HCT116 (cell line): ENCODE measurements at regions not wholly inside any gene's neighbourhood (a gene's known extent, or its start where the extent isn't known, plus 50 kb on each side); places are given as distances from the start of the nearest gene placed in this dataset.

ENCODE experiments used
- ATAC-seq: fragments of 200-7000 bp; cut with Tn5 transposase; 2 replicates; pipeline ENCODE4 v1.9.1; 2020; ENCODE audit warnings: mild to moderate bottlenecking, moderate library complexity
- BruUV-seq: library from RNA; stranded (reverse); fragments of 400-500 nt; replicated peaks from 2 replicates; lab custom pipeline; 2021; lab: Mats Ljungman, UMichigan
- CTCF ChIA-PET: fragments of 300-600 bp; sonication (Branson Sonifier 250); formaldehyde crosslinking; loops from one replicate; lab custom pipeline; 2021; ENCODE audit warnings: antibody characterized with exemption; lab: Charles Lee
- POLR2A ChIA-PET: fragments of 300-600, 350-600 bp; sonication (Branson Sonifier 250); formaldehyde crosslinking; loops from one replicate; lab custom pipeline; 2021; ENCODE audit warnings: antibody characterized with exemption; lab: Charles Lee
- RAD21 ChIA-PET, 2 experiments: fragments of 300-600 bp; sonication (Branson Sonifier 250); formaldehyde crosslinking; loops; one replicate each; lab custom pipeline; 2023; ENCODE audit warnings: low total read pairs in 2 of 2; ENCODE audit not compliant: uncharacterized antibody in 2 of 2, unreplicated experiment in 2 of 2, low non-redundant PET in 1 of 2; lab: Charles Lee
- DNase-seq: peaks from one replicate; pipeline ENCODE4 v3.0.0-alpha.2; 2010; ENCODE audit warnings: low read depth, low spot score
- H2AFZ ChIP-seq: fragments of 200-600 bp; shearing (Covaris generic), sonication (generic); 2 replicates; pipeline ENCODE4 v1.6.1; 2017; ENCODE audit warnings: low read depth, mixed run types, mixed read lengths, antibody characterized with exemption, low read length; ENCODE audit not compliant: poor library complexity, severe bottlenecking
- H3K27ac ChIP-seq: 2 replicates; pipeline ENCODE4 v1.5.1; 2012; ENCODE audit warnings: low read depth, low read length
- H3K27me3 ChIP-seq: fragments of 200-600 bp; sonication (generic); 2 replicates; pipeline ENCODE4 v1.6.1; 2016; ENCODE audit warnings: mixed run types, low read length, mixed read lengths; ENCODE audit not compliant: insufficient read depth
- H3K36me3 ChIP-seq, 2 experiments: fragments of 200-500 bp in 1 of 2; fragments of 200-600 bp in 1 of 2; sonication (Bioruptor generic) in 1 of 2; sonication (generic) in 1 of 2; 2 replicates each; pipeline versions ENCODE4 v1.5.1 to v1.6.1; 2014 to 2016; ENCODE audit warnings: low read length in 2 of 2, inconsistent platforms in 1 of 2, mixed read lengths in 1 of 2, mixed run types in 1 of 2; ENCODE audit not compliant: insufficient read depth in 2 of 2, control insufficient read depth in 1 of 2
- H3K4me1 ChIP-seq, 2 experiments: fragments of 200-600 bp in 1 of 2; sonication (generic) in 1 of 2; 2 replicates each; pipeline versions ENCODE4 v1.5.1 to v1.6.1; 2012 to 2017; ENCODE audit warnings: low read length in 2 of 2, inconsistent platforms in 1 of 2, mild to moderate bottlenecking in 1 of 2, mixed read lengths in 1 of 2, mixed run types in 1 of 2, moderate library complexity in 1 of 2; ENCODE audit not compliant: insufficient read depth in 2 of 2, control insufficient read depth in 1 of 2
- H3K4me2 ChIP-seq: fragments of 200-600 bp; sonication (generic); 2 replicates; pipeline ENCODE4 v1.6.1; 2017; ENCODE audit warnings: mixed run types, low read length, mixed read lengths
- H3K4me3 ChIP-seq, 2 experiments: fragments of 200-600 bp in 1 of 2; sonication (generic) in 1 of 2; replicated peaks in 1 of 2; 2 replicates each; pipeline ENCODE4 v1.5.1; 2011 to 2016; ENCODE audit warnings: low read length in 2 of 2, control low read depth in 1 of 2, low read depth in 1 of 2, mild to moderate bottlenecking in 1 of 2, mixed read lengths in 1 of 2, mixed run types in 1 of 2
- H3K79me2 ChIP-seq: fragments of 200-600 bp; sonication (generic); 2 replicates; pipeline ENCODE4 v1.6.1; 2017; ENCODE audit warnings: mild to moderate bottlenecking, mixed run types, low read length, moderate library complexity, mixed read lengths; ENCODE audit not compliant: insufficient read depth
- H3K9ac ChIP-seq: fragments of 200-600 bp; sonication (generic); 2 replicates; pipeline ENCODE4 v1.6.1; 2016; ENCODE audit warnings: low read length, mixed read lengths
- H3K9me2 ChIP-seq: fragments of 200-600 bp; sonication (generic), shearing (Covaris generic); 2 replicates; pipeline ENCODE4 v1.6.1; 2017; ENCODE audit warnings: mixed run types, mild to moderate bottlenecking, moderate library complexity; ENCODE audit not compliant: insufficient read depth
- H3K9me3 ChIP-seq, 2 experiments: fragments of 200-500 bp in 1 of 2; fragments of 200-600 bp in 1 of 2; sonication (Bioruptor generic) in 1 of 2; sonication (generic) in 1 of 2; 2 replicates each; pipeline ENCODE4 v1.6.1; 2014 to 2017; ENCODE audit warnings: low read length in 2 of 2, mixed read lengths in 2 of 2, inconsistent platforms in 1 of 2, low read depth in 1 of 2, mild to moderate bottlenecking in 1 of 2, mixed run types in 1 of 2, moderate library complexity in 1 of 2; ENCODE audit not compliant: control insufficient read depth in 1 of 2, insufficient read depth in 1 of 2
- H4K20me1 ChIP-seq: fragments of 200-600 bp; sonication (generic), shearing (Covaris generic); 2 replicates; pipeline ENCODE4 v1.6.1; 2017; ENCODE audit warnings: mixed run types, mild to moderate bottlenecking, moderate library complexity; ENCODE audit not compliant: insufficient read depth
- CBX3 ChIP-seq: IDR thresholded peaks from 2 replicates; pipeline ENCODE4 v1.6.1; 2012; ENCODE audit warnings: low read depth
- CEBPB ChIP-seq: IDR thresholded peaks from 2 replicates; pipeline ENCODE4 v1.6.1; 2012; ENCODE audit warnings: low read depth
- EGR1 ChIP-seq: IDR thresholded peaks from 2 replicates; pipeline ENCODE4 v1.6.1; 2012; ENCODE audit warnings: low read depth
- ELF1 ChIP-seq: IDR thresholded peaks from 2 replicates; pipeline ENCODE4 v1.6.1; 2012; ENCODE audit warnings: low read depth, borderline replicate concordance
- JUND ChIP-seq: IDR thresholded peaks from 2 replicates; pipeline ENCODE4 v1.6.1; 2012
- POLR2A ChIP-seq: IDR thresholded peaks from 2 replicates; pipeline ENCODE4 v1.7.0; 2011; ENCODE audit warnings: borderline replicate concordance; ENCODE audit not compliant: insufficient read depth, insufficient read length; ENCODE audit errors: extremely low read depth
- POLR2AphosphoS5 ChIP-seq: IDR thresholded peaks from 2 replicates; pipeline ENCODE4 v1.6.1; 2011; ENCODE audit warnings: mild to moderate bottlenecking, low read depth, low read length, moderate library complexity
- SIN3A ChIP-seq: IDR thresholded peaks from 2 replicates; pipeline ENCODE4 v1.6.1; 2012; ENCODE audit warnings: low read depth
- SP1 ChIP-seq: IDR thresholded peaks from 2 replicates; pipeline ENCODE4 v1.6.1; 2012; ENCODE audit warnings: low read depth
- SRF ChIP-seq: IDR thresholded peaks from 2 replicates; pipeline ENCODE4 v1.6.1; 2012; ENCODE audit warnings: low read depth
- TCF7L2 ChIP-seq: IDR thresholded peaks from 2 replicates; pipeline ENCODE4 v1.7.0; 2011; ENCODE audit warnings: borderline replicate concordance, inconsistent platforms; ENCODE audit not compliant: insufficient read depth, insufficient read length; ENCODE audit errors: extremely low read depth
- ZFX ChIP-seq: fragments of 450-650 bp; IDR thresholded peaks from 2 replicates; pipeline ENCODE4 v1.6.1; 2017
- intact Hi-C: fragments of 100-400 bp; cut with micrococcal nuclease; formaldehyde crosslinking; loops from 2 replicates; pipeline ENCODE4 v1.10.0; 2022
- TF ChIP-seq, protein P1 (sequence below), 3 experiments: fragments of 200-600 bp in 1 of 3; sonication (generic) in 1 of 3; IDR thresholded peaks in 2 of 3; conservative IDR thresholded peaks in 1 of 3; 2 replicates each; pipeline ENCODE4 v1.5.1; 2012 to 2017; ENCODE audit warnings: low read depth in 2 of 3, low read length in 2 of 3, antibody characterized with exemption in 1 of 3, borderline replicate concordance in 1 of 3, control low read depth in 1 of 3, mild to moderate bottlenecking in 1 of 3, mixed read lengths in 1 of 3, mixed run types in 1 of 3, moderate library complexity in 1 of 3; ENCODE audit not compliant: insufficient read depth in 1 of 3
- TF ChIP-seq, protein P2 (sequence below): IDR thresholded peaks from 2 replicates; pipeline ENCODE4 v1.6.1; 2012
- TF ChIP-seq, protein P3 (sequence below): IDR thresholded peaks from 2 replicates; pipeline ENCODE4 v1.6.1; 2012; ENCODE audit warnings: low read depth

DNA sequence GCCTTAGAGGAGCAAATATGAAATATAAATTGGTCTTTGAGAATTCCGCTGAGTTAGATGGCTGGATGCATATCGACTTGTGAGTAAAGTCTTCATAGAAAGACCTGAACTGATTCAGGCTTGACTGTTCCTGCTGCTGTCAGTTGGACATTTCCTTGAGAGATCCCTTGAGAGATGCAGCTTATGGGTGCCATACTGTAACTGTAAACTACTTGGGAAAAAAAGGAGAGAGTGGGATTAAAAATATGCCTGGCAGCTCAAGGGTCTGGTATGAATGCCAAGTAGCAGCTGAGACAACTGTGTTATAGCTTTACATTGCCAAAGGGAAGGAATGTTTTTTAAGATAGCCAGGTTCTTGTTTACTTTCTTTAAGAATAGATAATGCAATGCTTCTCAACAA is 926.6 kb downstream of the EPHA3 start:
- Histone ChIP-seq H3K4me3 (no peak overlapping the region), H3K9me3 (peaks cover 12 to 37% of the 10 kb centered on the region in 2 experiments; a peak in 2 of 4 replicates), H3K9ac (no peak overlapping the region), H3K4me2 (no peak overlapping the region), H3K4me1 (no peaks in the 10 kb centered on the region), H3K27me3 (no peaks in the 10 kb centered on the region), H3K9me2 (no peaks in the 10 kb centered on the region), H3K27ac (no peak overlapping the region), H2AFZ (no peak overlapping the region), H3K36me3 (no peaks in the 10 kb centered on the region), H3K79me2 (no peaks in the 10 kb centered on the region), H4K20me1 (no peaks in the 10 kb centered on the region)
- TF ChIP-seq SP1 (no peak), POLR2AphosphoS5 (no peak), SIN3A (no peak), JUND (no peak), CBX3 (no peak), TCF7L2 (no peak), EGR1 (no peak), SRF (no peak), ZFX (no peak), ELF1 (no peak), CEBPB (no peak), POLR2A (no peak)
- TF ChIP-seq, protein P1, sequence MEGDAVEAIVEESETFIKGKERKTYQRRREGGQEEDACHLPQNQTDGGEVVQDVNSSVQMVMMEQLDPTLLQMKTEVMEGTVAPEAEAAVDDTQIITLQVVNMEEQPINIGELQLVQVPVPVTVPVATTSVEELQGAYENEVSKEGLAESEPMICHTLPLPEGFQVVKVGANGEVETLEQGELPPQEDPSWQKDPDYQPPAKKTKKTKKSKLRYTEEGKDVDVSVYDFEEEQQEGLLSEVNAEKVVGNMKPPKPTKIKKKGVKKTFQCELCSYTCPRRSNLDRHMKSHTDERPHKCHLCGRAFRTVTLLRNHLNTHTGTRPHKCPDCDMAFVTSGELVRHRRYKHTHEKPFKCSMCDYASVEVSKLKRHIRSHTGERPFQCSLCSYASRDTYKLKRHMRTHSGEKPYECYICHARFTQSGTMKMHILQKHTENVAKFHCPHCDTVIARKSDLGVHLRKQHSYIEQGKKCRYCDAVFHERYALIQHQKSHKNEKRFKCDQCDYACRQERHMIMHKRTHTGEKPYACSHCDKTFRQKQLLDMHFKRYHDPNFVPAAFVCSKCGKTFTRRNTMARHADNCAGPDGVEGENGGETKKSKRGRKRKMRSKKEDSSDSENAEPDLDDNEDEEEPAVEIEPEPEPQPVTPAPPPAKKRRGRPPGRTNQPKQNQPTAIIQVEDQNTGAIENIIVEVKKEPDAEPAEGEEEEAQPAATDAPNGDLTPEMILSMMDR (IDR thresholded peaks at IDR 0.05 in 2 of 3, conservative IDR thresholded peaks at IDR 0.05 in 1 of 3; ENCODE audit: borderline replicate concordance in 1 of 3, insufficient read depth in 1 of 3, low read depth in 2 of 3, low read length in 2 of 3) = no peak
- TF ChIP-seq, protein P2, sequence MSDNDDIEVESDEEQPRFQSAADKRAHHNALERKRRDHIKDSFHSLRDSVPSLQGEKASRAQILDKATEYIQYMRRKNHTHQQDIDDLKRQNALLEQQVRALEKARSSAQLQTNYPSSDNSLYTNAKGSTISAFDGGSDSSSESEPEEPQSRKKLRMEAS = no peak
- TF ChIP-seq, protein P3, sequence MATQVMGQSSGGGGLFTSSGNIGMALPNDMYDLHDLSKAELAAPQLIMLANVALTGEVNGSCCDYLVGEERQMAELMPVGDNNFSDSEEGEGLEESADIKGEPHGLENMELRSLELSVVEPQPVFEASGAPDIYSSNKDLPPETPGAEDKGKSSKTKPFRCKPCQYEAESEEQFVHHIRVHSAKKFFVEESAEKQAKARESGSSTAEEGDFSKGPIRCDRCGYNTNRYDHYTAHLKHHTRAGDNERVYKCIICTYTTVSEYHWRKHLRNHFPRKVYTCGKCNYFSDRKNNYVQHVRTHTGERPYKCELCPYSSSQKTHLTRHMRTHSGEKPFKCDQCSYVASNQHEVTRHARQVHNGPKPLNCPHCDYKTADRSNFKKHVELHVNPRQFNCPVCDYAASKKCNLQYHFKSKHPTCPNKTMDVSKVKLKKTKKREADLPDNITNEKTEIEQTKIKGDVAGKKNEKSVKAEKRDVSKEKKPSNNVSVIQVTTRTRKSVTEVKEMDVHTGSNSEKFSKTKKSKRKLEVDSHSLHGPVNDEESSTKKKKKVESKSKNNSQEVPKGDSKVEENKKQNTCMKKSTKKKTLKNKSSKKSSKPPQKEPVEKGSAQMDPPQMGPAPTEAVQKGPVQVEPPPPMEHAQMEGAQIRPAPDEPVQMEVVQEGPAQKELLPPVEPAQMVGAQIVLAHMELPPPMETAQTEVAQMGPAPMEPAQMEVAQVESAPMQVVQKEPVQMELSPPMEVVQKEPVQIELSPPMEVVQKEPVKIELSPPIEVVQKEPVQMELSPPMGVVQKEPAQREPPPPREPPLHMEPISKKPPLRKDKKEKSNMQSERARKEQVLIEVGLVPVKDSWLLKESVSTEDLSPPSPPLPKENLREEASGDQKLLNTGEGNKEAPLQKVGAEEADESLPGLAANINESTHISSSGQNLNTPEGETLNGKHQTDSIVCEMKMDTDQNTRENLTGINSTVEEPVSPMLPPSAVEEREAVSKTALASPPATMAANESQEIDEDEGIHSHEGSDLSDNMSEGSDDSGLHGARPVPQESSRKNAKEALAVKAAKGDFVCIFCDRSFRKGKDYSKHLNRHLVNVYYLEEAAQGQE = no peak
- ChIA-PET POLR2A (no interaction called here), RAD21 (no interaction called here), CTCF (no interaction called here)
- BruUV-seq = no TSS peak
- ATAC-seq (no peak), DNase-seq (no peak)
- intact Hi-C loops = no loop called here
